SK-N-SH treated with all-trans-retinoic acid at 6 μM for 48 hours (cell line): ENCODE measurements at regions not wholly inside any gene's neighbourhood (a gene's known extent, or its start where the extent isn't known, plus 50 kb on each side); places are given as distances from the start of the nearest gene placed in this dataset.

Experiments used
- ATAC-seq: fragments of 200-7000 bp; cut with Tn5 transposase; 3 replicates; pipeline ENCODE4 v1.9.1; 2020; ENCODE audit warnings: mild to moderate bottlenecking, moderate library complexity
- BACH2 ChIP-seq: fragments of 250-450 bp; sonication (Bioruptor Pico); IDR thresholded peaks from 2 replicates; pipeline ENCODE4 v1.9.0; 2021; ENCODE audit warnings: mild to moderate bottlenecking, borderline replicate concordance
- CREB5 ChIP-seq: fragments of 250-450 bp; sonication (Bioruptor Pico); IDR thresholded peaks from 2 replicates; pipeline ENCODE4 v1.5.1; 2020; ENCODE audit warnings: low read depth, mild to moderate bottlenecking, moderate library complexity
- CSDC2 ChIP-seq: fragments of 250-450 bp; sonication (Bioruptor Pico); IDR thresholded peaks from 2 replicates; pipeline ENCODE4 v1.5.0; 2020; ENCODE audit warnings: mild to moderate bottlenecking, moderate library complexity
- ESRRG ChIP-seq: fragments of 250-450 bp; sonication (Bioruptor Pico); IDR thresholded peaks from 2 replicates; pipeline ENCODE4 v1.6.1; 2021; ENCODE audit warnings: mild to moderate bottlenecking
- GLIS3 ChIP-seq: fragments of 250-450 bp; sonication (Bioruptor Pico); IDR thresholded peaks from 2 replicates; pipeline ENCODE4 v1.5.0; 2020; ENCODE audit warnings: mild to moderate bottlenecking, moderate library complexity
- ISL1 ChIP-seq: fragments of 250-450 bp; sonication (Bioruptor Pico); IDR thresholded peaks from 2 replicates; pipeline ENCODE4 v2.1.2; 2022; ENCODE audit warnings: mild to moderate bottlenecking, moderate library complexity
- OSR1 ChIP-seq: fragments of 250-450 bp; sonication (Bioruptor Pico); IDR thresholded peaks from 2 replicates; pipeline ENCODE4 v1.8.0; 2022; ENCODE audit warnings: moderate library complexity, mild to moderate bottlenecking, inconsistent platforms
- PATZ1 ChIP-seq: fragments of 250-450 bp; sonication (Bioruptor Pico); IDR thresholded peaks from 2 replicates; pipeline ENCODE4 v1.8.0; 2020; ENCODE audit warnings: mild to moderate bottlenecking, moderate library complexity, borderline replicate concordance
- PPARA ChIP-seq: fragments of 250-450 bp; sonication (Bioruptor Pico); IDR thresholded peaks from 2 replicates; pipeline ENCODE4 v1.5.0; 2020; ENCODE audit warnings: mild to moderate bottlenecking, borderline replicate concordance
- SNAI2 ChIP-seq: fragments of 250-450 bp; sonication (Bioruptor Pico); IDR thresholded peaks from 2 replicates; pipeline ENCODE4 v1.5.0; 2020; ENCODE audit warnings: mild to moderate bottlenecking, moderate library complexity
- TCF4 ChIP-seq: fragments of 250-450 bp; sonication (Bioruptor Pico); IDR thresholded peaks from 2 replicates; pipeline ENCODE4 v1.8.0; 2021; ENCODE audit warnings: mild to moderate bottlenecking, moderate library complexity, borderline replicate concordance
- TOX ChIP-seq: fragments of 250-450 bp; sonication (Bioruptor Pico); IDR thresholded peaks from 2 replicates; pipeline ENCODE4 v1.8.0; 2021; ENCODE audit warnings: mild to moderate bottlenecking, moderate library complexity, borderline replicate concordance
- TSHZ2 ChIP-seq: fragments of 250-450 bp; sonication (Bioruptor Pico); IDR thresholded peaks from 2 replicates; pipeline ENCODE4 v1.5.0; 2020; ENCODE audit warnings: mild to moderate bottlenecking, moderate library complexity
- ZC3H10 ChIP-seq: fragments of 250-450 bp; sonication (Bioruptor Pico); IDR thresholded peaks from 2 replicates; pipeline ENCODE4 v1.5.1; 2021; ENCODE audit warnings: mild to moderate bottlenecking, moderate library complexity
- ZFP3 ChIP-seq: fragments of 250-450 bp; sonication (Bioruptor Pico); IDR thresholded peaks from 2 replicates; pipeline ENCODE4 v1.5.0; 2020; ENCODE audit warnings: mild to moderate bottlenecking, moderate library complexity
- ZFP30 ChIP-seq: fragments of 450-650 bp; formaldehyde crosslinking; IDR thresholded peaks from 2 replicates; pipeline ENCODE4 v1.5.0; 2022; ENCODE audit warnings: mild to moderate bottlenecking, moderate library complexity
- ZNF565 ChIP-seq: fragments of 450-650 bp; formaldehyde crosslinking; conservative IDR thresholded peaks from 2 replicates; pipeline ENCODE4 v1.5.0; 2020; ENCODE audit warnings: low read depth, mild to moderate bottlenecking, moderate library complexity
- ZNF70 ChIP-seq: fragments of 450-650 bp; formaldehyde crosslinking; IDR thresholded peaks from 2 replicates; pipeline ENCODE4 v1.5.0; 2020; ENCODE audit warnings: mild to moderate bottlenecking, moderate library complexity
- TF ChIP-seq, protein P1 (sequence below): fragments of 250-450 bp; sonication (Bioruptor Pico); IDR thresholded peaks from 2 replicates; pipeline ENCODE4 v1.5.1; 2021; ENCODE audit warnings: mild to moderate bottlenecking, moderate library complexity

DNA sequence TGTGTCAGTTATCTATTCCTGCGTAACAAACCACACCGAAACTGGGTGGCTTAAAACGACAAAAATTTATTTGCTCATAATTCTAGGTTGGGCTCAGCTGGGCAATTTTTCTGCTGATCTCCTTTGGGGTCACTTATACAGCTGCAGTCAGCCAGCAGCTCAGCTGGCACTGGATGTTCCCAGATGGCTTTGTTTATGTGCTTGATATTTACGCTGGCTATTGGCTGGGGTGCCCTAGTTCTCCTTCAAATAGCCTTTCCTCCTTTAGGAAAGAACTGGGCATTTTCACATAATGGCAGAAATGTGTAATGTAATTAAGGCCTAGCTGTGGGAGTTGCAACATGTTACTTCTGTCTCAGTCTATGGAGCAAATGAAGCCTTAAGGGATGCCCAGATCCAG is 142.2 kb downstream of the B3GNT2 start:
- ATAC-seq, result no peak

GRCh38 chr2:62337403-62337802 is 141.5 kb downstream of the B3GNT2 start:
- TF ChIP-seq TSHZ2 (CRISPR knock-in tag) (no peak), BACH2 (no peak), ZC3H10 (no peak), TCF4 (CRISPR knock-in tag) (no peak), SNAI2 (CRISPR knock-in tag) (no peak), PATZ1 (no peak), OSR1 (CRISPR knock-in tag) (no peak), CREB5 (CRISPR knock-in tag) (no peak), ISL1 (no peak), ZFP3 (CRISPR knock-in tag) (no peak), GLIS3 (CRISPR knock-in tag) (no peak), PPARA (CRISPR knock-in tag) (no peak), ZFP30 (CRISPR knock-in tag) (no peak), ZNF70 (no peak), CSDC2 (CRISPR knock-in tag) (no peak)
- TF ChIP-seq, protein P1, sequence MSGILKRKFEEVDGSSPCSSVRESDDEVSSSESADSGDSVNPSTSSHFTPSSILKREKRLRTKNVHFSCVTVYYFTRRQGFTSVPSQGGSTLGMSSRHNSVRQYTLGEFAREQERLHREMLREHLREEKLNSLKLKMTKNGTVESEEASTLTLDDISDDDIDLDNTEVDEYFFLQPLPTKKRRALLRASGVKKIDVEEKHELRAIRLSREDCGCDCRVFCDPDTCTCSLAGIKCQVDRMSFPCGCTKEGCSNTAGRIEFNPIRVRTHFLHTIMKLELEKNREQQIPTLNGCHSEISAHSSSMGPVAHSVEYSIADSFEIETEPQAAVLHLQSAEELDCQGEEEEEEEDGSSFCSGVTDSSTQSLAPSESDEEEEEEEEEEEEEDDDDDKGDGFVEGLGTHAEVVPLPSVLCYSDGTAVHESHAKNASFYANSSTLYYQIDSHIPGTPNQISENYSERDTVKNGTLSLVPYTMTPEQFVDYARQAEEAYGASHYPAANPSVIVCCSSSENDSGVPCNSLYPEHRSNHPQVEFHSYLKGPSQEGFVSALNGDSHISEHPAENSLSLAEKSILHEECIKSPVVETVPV (CRISPR knock-in tag), result no peak
- no peak for ATAC-seq

More for the DNA sequence above, 142.2 kb downstream of the B3GNT2 start:
- TF ChIP-seq ZNF565 (CRISPR knock-in tag), result no peak
- peak; percentile 21; the same call in 1 of the 2 replicates for TF ChIP-seq TCF4 (CRISPR knock-in tag)
- no peak for TF ChIP-seq ZC3H10
- no peak for TF ChIP-seq ISL1
- no peak for TF ChIP-seq CSDC2 (CRISPR knock-in tag)
- TF ChIP-seq CREB5 (CRISPR knock-in tag), result no peak
- TF ChIP-seq PATZ1, result no peak

GRCh38 chr2:62335612-62336011 is 139.7 kb downstream of the B3GNT2 start:
- no peak for TF ChIP-seq SNAI2 (CRISPR knock-in tag)
- TF ChIP-seq, all 23 proteins: peak for 0
- no peak for ATAC-seq

- ATAC-seq, result no peak
- TF ChIP-seq PATZ1 (no peak), ZFP30 (CRISPR knock-in tag) (no peak), ESRRG (no peak), CSDC2 (CRISPR knock-in tag) (no peak), OSR1 (CRISPR knock-in tag) (no peak), TOX (no peak), PPARA (CRISPR knock-in tag) (no peak), ZNF565 (CRISPR knock-in tag) (no peak), ZNF70 (no peak)
These were observed 138.6 kb downstream of the B3GNT2 start for GRCh38 chr2:62334440-62335058.
